Mucosa of descending colon (tissue), 3 donors: ENCODE measurements at regions not wholly inside any gene's neighbourhood (a gene's known extent, or its start where the extent isn't known, plus 50 kb on each side); places are given as distances from the start of the nearest gene placed in this dataset.

ENCODE experiments used
- ATAC-seq: fragments of 200-7000 bp; cut with Tn5 transposase; one replicate; pipeline ENCODE4 v1.9.1; 2020; ENCODE audit warnings: mild to moderate bottlenecking, moderate library complexity
- DNase-seq, 3 donors: peaks; one replicate each; pipeline ENCODE4 v3.0.0-alpha.2; 2020
- H3K36me3 ChIP-seq: fragments of 200-600 bp; one replicate; pipeline ENCODE4 v1.8.0; 2021; ENCODE audit warnings: low read depth, mild to moderate bottlenecking
- H3K4me1 ChIP-seq: fragments of 200-600 bp; one replicate; pipeline ENCODE4 v1.8.0; 2021; ENCODE audit warnings: low read depth, mild to moderate bottlenecking
- H3K4me3 ChIP-seq: fragments of 200-600 bp; one replicate; pipeline ENCODE4 v1.8.0; 2021; ENCODE audit warnings: mild to moderate bottlenecking
- H3K9me3 ChIP-seq: fragments of 200-600 bp; one replicate; pipeline ENCODE4 v1.8.0; 2021; ENCODE audit warnings: mild to moderate bottlenecking
- CTCF ChIP-seq: fragments of 200-600 bp; IDR thresholded peaks from one replicate; pipeline ENCODE4 v1.8.0; 2022; ENCODE audit warnings: antibody characterized with exemption, mild to moderate bottlenecking
- intact Hi-C, 2 donors: fragments of 100-400 bp; cut with DNase I in 1 of 2; cut with micrococcal nuclease in 1 of 2; formaldehyde crosslinking; loops; one replicate each; pipeline versions ENCODE4 v1.11.0 to v1.11.1; 2022; cut with DNase I, micrococcal nuclease
- donor health status: DM: no; HTN: no; CAD: no; lungs with moderate emphysema.
- donor health status: DM: no; HTN: no; CAD: no.
- donor health status: DM: no; HTN: yes; CAD: no.

GRCh38 chr16:62105244-62105643, 69.0 kb upstream of the CDH8 start:
- no peak for TF ChIP-seq CTCF
- no peaks in the 10 kb centered on the region for H3K4me1 ChIP-seq
- DNase-seq (no peak), ATAC-seq (no peak)
- H3K9me3 ChIP-seq = no peaks in the 10 kb centered on the region
- intact Hi-C loops = no loop called here
- no peaks in the 10 kb centered on the region for H3K36me3 ChIP-seq
- no peak overlapping the region for H3K4me3 ChIP-seq

GRCh38 chr16:62102588-62102987, 66.3 kb upstream of the CDH8 start:
- TF ChIP-seq CTCF = no peak
- ATAC-seq = no peak
- intact Hi-C loops = no loop called here
- no peaks in the 10 kb centered on the region for H3K36me3 ChIP-seq
- H3K9me3 ChIP-seq = no peaks in the 10 kb centered on the region
- H3K4me1 ChIP-seq = no peaks in the 10 kb centered on the region
- H3K4me3 ChIP-seq = no peak overlapping the region
- DNase-seq = no peak

GRCh38 chr16:62100651-62101050, 64.4 kb upstream of the CDH8 start:
- intact Hi-C loops = no loop called here
- no peak for ATAC-seq
- no peak for DNase-seq
- no peak for TF ChIP-seq CTCF
- no peak overlapping the region for H3K4me3 ChIP-seq
- H3K9me3 ChIP-seq = no peaks in the 10 kb centered on the region
- no peaks in the 10 kb centered on the region for H3K4me1 ChIP-seq
- no peaks in the 10 kb centered on the region for H3K36me3 ChIP-seq

- Histone ChIP-seq H3K36me3 (no peaks in the 10 kb centered on the region), H3K4me1 (no peaks in the 10 kb centered on the region), H3K9me3 (no peaks in the 10 kb centered on the region), H3K4me3 (no peak overlapping the region)
- intact Hi-C loops = no loop called here
- ATAC-seq = no peak
- TF ChIP-seq CTCF = no peak
- no peak for DNase-seq
Measured at GRCh38 chr16:62089715-62090114, 53.5 kb upstream of the CDH8 start.

DNA sequence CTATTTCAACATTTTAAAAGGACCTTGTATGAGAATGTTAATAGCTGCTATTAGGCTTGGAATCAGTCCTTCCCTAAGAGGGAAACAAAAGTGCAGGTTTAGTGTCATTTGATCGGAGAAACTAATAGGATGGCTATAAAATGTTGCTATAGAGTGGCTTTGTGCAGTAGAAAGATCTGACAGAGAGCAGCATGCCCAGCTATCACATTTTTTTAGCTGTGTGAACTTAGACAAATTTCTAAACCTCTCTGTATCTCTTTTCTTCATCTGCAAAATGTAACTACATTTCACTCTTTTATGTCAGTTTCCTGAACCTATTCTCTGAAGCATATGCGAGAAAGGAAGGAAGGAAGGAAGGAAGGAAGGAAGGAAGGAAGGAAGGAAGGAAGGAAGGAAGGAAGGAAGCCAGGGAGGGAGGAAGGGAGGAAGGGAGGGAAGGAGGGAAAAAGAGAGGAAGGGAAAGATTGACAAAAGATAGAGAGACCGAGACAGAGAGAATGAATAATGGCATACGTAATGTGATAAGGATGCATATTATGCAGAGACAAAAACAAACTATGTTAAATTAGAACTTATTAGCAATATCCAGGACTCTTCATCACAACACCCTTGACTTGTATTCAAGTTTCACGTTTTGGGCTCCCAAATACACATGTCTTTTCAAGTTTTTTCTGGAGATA, 52.6 kb upstream of the CDH8 start:
- intact Hi-C loops = no loop called here
- Histone ChIP-seq H3K4me1 (no peaks in the 10 kb centered on the region), H3K36me3 (no peaks in the 10 kb centered on the region), H3K9me3 (no peaks in the 10 kb centered on the region), H3K4me3 (no peak overlapping the region)
- no peak for TF ChIP-seq CTCF
- DNase-seq (no peak), ATAC-seq (no peak)
